ENCODE measurements at regions not wholly inside any gene's neighbourhood (a gene's known extent, or its start where the extent isn't known, plus 50 kb on each side); places are given as distances from the start of the nearest gene placed in this dataset.

- Histone ChIP-seq H3K27ac (ENCODE audit: low read depth) (no peak overlapping the region), H3K27me3 (ENCODE audit: insufficient read depth) (no peaks in the 10 kb centered on the region), H2AFZ (no peak overlapping the region), H3K79me2 (replicated peaks; ENCODE audit: insufficient read depth) (no peaks in the 10 kb centered on the region), H3K4me3 (no peak overlapping the region), H4K20me1 (replicated peaks; ENCODE audit: insufficient read depth) (no peaks in the 10 kb centered on the region), H3F3A (replicated peaks; ENCODE audit: low read depth) (no peaks in the 10 kb centered on the region), H3K4me1 (ENCODE audit: insufficient read depth) (peaks cover 12% of the 10 kb centered on the region; the same call in 1 of the 2 replicates), H3K4me2 (no peak overlapping the region), H3K9me2 (ENCODE audit: insufficient read depth) (no peaks in the 10 kb centered on the region), H3K36me3 (ENCODE audit: insufficient read depth) (no peaks in the 10 kb centered on the region)
- no peaks in the 10 kb centered on the region for H3K36me3 Mint-ChIP-seq (ENCODE audit: low read depth)
- H3K4me1 Mint-ChIP-seq = peaks cover 3% of the 10 kb centered on the region; the same call in 2 of the 3 replicates
- no peak for TF ChIP-seq CTCF (conservative IDR thresholded peaks at IDR 0.05; ENCODE audit: low read depth in 2 of 2)
- no peak for TF ChIP-seq ETS1 (IDR thresholded peaks at IDR 0.05)
- no peak for TF ChIP-seq EZH2phosphoT487 (IDR thresholded peaks at IDR 0.05; ENCODE audit: unreplicated experiment)
- no peak for TF ChIP-seq REST (IDR thresholded peaks at IDR 0.05; ENCODE audit: unreplicated experiment)
- no peak for TF ChIP-seq STAT1 (IDR thresholded peaks at IDR 0.05; ENCODE audit: unreplicated experiment)
- TF ChIP-seq ZNF331 (CRISPR knock-in tag; IDR thresholded peaks at IDR 0.05; ENCODE audit: low read depth) = no peak
- TF ChIP-seq ZNF462 (CRISPR knock-in tag; IDR thresholded peaks at IDR 0.05) = no peak
- TF ChIP-seq NANOG (IDR thresholded peaks at IDR 0.05; ENCODE audit: borderline replicate concordance) = no peak
- no peak for TF ChIP-seq CREB1 (CRISPR knock-in tag; IDR thresholded peaks at IDR 0.05; ENCODE audit: low read depth)
- TF ChIP-seq JUNB (IDR thresholded peaks at IDR 0.05; ENCODE audit: unreplicated experiment) = no peak
- no peak for TF ChIP-seq EZH2 (IDR thresholded peaks at IDR 0.05; ENCODE audit: low read depth, unreplicated experiment)
- TF ChIP-seq POLR2AphosphoS5 (IDR thresholded peaks at IDR 0.05; ENCODE audit: low read depth) = no peak
- TF ChIP-seq ZNF114 (CRISPR knock-in tag; IDR thresholded peaks at IDR 0.05) = no peak
- no peak overlapping the region for H3K4me3 Mint-ChIP-seq
- ATAC-seq (no peak), DNase-seq (ENCODE audit: low spot score) (no peak)
- H3K9me3 Mint-ChIP-seq = no peaks in the 10 kb centered on the region
- no peak overlapping the region for H3K27ac Mint-ChIP-seq
- no peaks in the 10 kb centered on the region for H3K27me3 Mint-ChIP-seq (ENCODE audit: insufficient read depth, low read depth, poor library complexity)
Observed at GRCh38 chr6:145336119-145336518, 399.2 kb downstream of the EPM2A start.

Data from GM23338 (cell line).